ENCODE measurements at regions not wholly inside any gene's neighbourhood (a gene's known extent, or its start where the extent isn't known, plus 50 kb on each side); places are given as distances from the start of the nearest gene placed in this dataset.

GRCh38 chr20:12821249-12821648, 187.5 kb upstream of the SPTLC3 start:
- no peak for ATAC-seq
- intact Hi-C loops (cut with DNase I; ENCODE audit: low total_unique reads): no loop called here
- Histone ChIP-seq H3K27ac (no peak overlapping the region), H3K9me3 (no peaks in the 10 kb centered on the region), H3K4me3 (no peak overlapping the region), H3K36me3 (no peaks in the 10 kb centered on the region), H3K4me1 (no peaks in the 10 kb centered on the region), H3K27me3 (no peaks in the 10 kb centered on the region)
- in situ Hi-C loops (cut with MboI; ENCODE audit: low sequenced_read_pairs in 4 of 4): no loop called here
- no peak for DNase-seq
- no peak for TF ChIP-seq POLR2A (IDR thresholded peaks at IDR 0.05)
- TF ChIP-seq, protein P1, sequence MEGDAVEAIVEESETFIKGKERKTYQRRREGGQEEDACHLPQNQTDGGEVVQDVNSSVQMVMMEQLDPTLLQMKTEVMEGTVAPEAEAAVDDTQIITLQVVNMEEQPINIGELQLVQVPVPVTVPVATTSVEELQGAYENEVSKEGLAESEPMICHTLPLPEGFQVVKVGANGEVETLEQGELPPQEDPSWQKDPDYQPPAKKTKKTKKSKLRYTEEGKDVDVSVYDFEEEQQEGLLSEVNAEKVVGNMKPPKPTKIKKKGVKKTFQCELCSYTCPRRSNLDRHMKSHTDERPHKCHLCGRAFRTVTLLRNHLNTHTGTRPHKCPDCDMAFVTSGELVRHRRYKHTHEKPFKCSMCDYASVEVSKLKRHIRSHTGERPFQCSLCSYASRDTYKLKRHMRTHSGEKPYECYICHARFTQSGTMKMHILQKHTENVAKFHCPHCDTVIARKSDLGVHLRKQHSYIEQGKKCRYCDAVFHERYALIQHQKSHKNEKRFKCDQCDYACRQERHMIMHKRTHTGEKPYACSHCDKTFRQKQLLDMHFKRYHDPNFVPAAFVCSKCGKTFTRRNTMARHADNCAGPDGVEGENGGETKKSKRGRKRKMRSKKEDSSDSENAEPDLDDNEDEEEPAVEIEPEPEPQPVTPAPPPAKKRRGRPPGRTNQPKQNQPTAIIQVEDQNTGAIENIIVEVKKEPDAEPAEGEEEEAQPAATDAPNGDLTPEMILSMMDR (IDR thresholded peaks at IDR 0.05 in 4 of 5, conservative IDR thresholded peaks at IDR 0.05 in 1 of 5): no peak

- H3K9me3 ChIP-seq: no peaks in the 10 kb centered on the region
- no peak for TF ChIP-seq POLR2A (IDR thresholded peaks at IDR 0.05)
- TF ChIP-seq, protein P1 (IDR thresholded peaks at IDR 0.05 in 4 of 5, conservative IDR thresholded peaks at IDR 0.05 in 1 of 5): no peak
- intact Hi-C loops (cut with DNase I; ENCODE audit: low total_unique reads) (no loop called here), in situ Hi-C loops (cut with MboI; ENCODE audit: low sequenced_read_pairs in 4 of 4) (no loop called here)
- H3K27ac ChIP-seq: no peak overlapping the region
- no peaks in the 10 kb centered on the region for H3K36me3 ChIP-seq
- DNase-seq: no peak
- H3K27me3 ChIP-seq: no peaks in the 10 kb centered on the region
- ATAC-seq: no peak
- no peak overlapping the region for H3K4me3 ChIP-seq
- H3K4me1 ChIP-seq: no peaks in the 10 kb centered on the region
Measured at GRCh38 chr20:12823734-12824133, 185.0 kb upstream of the SPTLC3 start.

- TF ChIP-seq, protein P1 (IDR thresholded peaks at IDR 0.05 in 4 of 5, conservative IDR thresholded peaks at IDR 0.05 in 1 of 5): no peak
- TF ChIP-seq POLR2A (IDR thresholded peaks at IDR 0.05): no peak
- no peaks in the 10 kb centered on the region for H3K9me3 ChIP-seq
- no peaks in the 10 kb centered on the region for H3K4me1 ChIP-seq
- H3K36me3 ChIP-seq: no peaks in the 10 kb centered on the region
- ATAC-seq: no peak
- intact Hi-C loops (cut with DNase I; ENCODE audit: low total_unique reads) (no loop called here), in situ Hi-C loops (cut with MboI; ENCODE audit: low sequenced_read_pairs in 4 of 4) (no loop called here)
- DNase-seq: no peak
- no peak overlapping the region for H3K4me3 ChIP-seq
- no peaks in the 10 kb centered on the region for H3K27me3 ChIP-seq
- no peak overlapping the region for H3K27ac ChIP-seq
Measured at GRCh38 chr20:12824328-12825225, 184.2 kb upstream of the SPTLC3 start.

DNA sequence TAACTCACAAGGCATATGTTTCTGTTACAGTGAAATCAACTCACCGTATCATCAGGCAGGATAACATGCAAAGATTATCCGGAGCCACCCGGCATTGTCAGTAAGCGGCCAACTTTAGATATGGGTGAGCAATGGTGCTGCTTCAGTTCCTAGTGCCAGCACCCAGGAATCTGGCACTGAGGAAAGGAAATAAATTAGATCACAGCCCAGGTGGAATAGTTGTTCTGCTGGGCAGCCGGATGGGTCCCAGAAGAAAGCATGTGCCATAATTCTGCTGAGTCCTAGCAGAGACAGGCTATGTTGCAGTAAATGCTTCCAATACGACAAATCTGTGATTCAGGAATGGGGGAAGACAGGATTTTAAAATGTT, 183.6 kb upstream of the SPTLC3 start:
- Histone ChIP-seq H3K27ac (no peak overlapping the region), H3K4me1 (no peaks in the 10 kb centered on the region), H3K4me3 (no peak overlapping the region), H3K36me3 (no peaks in the 10 kb centered on the region), H3K27me3 (no peaks in the 10 kb centered on the region), H3K9me3 (no peaks in the 10 kb centered on the region)
- intact Hi-C loops (cut with DNase I; ENCODE audit: low total_unique reads): no loop called here
- no peak for TF ChIP-seq POLR2A (IDR thresholded peaks at IDR 0.05)
- TF ChIP-seq, protein P1 (IDR thresholded peaks at IDR 0.05 in 4 of 5, conservative IDR thresholded peaks at IDR 0.05 in 1 of 5): no peak
- ATAC-seq: no peak
- no peak for DNase-seq
- in situ Hi-C loops (cut with MboI; ENCODE audit: low sequenced_read_pairs in 4 of 4): no loop called here
